H9 (cell line): ENCODE measurements at regions not wholly inside any gene's neighbourhood (a gene's known extent, or its start where the extent isn't known, plus 50 kb on each side); places are given as distances from the start of the nearest gene placed in this dataset.
"Not testable (repeated sequence)": the region's sequence is repeated elsewhere in the genome, so short reads cannot be mapped to it uniquely, and the experiment has no call there.

Experiments
- DNase-seq: peaks from one replicate; pipeline ENCODE4 v3.0.0-alpha.2; 2017
- H2AFZ ChIP-seq: one replicate; pipeline ENCODE4 v1.6.1; 2013; ENCODE audit warnings: mild to moderate bottlenecking, low read length, control low read depth, moderate library complexity
- H2AK5ac ChIP-seq: 2 replicates; pipeline ENCODE4 v1.6.1; 2013; ENCODE audit warnings: low read length, control low read depth, mixed read lengths; ENCODE audit not compliant: insufficient read length
- H2BK120ac ChIP-seq: one replicate; pipeline ENCODE4 v1.6.1; 2013; ENCODE audit warnings: low read depth, mild to moderate bottlenecking, low read length, control low read depth, inconsistent platforms; ENCODE audit not compliant: poor library complexity, severe bottlenecking
- H2BK12ac ChIP-seq: 2 replicates; pipeline ENCODE4 v1.6.1; 2013; ENCODE audit warnings: low read length, control low read depth, mixed read lengths, low read depth; ENCODE audit not compliant: insufficient read length
- H2BK15ac ChIP-seq: 2 replicates; pipeline ENCODE4 v1.6.1; 2013; ENCODE audit warnings: low read depth, low read length, control low read depth
- H2BK20ac ChIP-seq: one replicate; pipeline ENCODE4 v1.6.1; 2013; ENCODE audit warnings: low read depth, mild to moderate bottlenecking, low read length, control low read depth, inconsistent platforms; ENCODE audit not compliant: poor library complexity, severe bottlenecking
- H2BK5ac ChIP-seq: 2 replicates; pipeline ENCODE4 v1.6.1; 2013; ENCODE audit warnings: low read length, control low read depth, mixed read lengths; ENCODE audit not compliant: insufficient read length
- H3K14ac ChIP-seq: 2 replicates; pipeline ENCODE4 v1.6.1; 2013; ENCODE audit warnings: low read length, control low read depth; ENCODE audit not compliant: insufficient read depth
- H3K18ac ChIP-seq: 2 replicates; pipeline ENCODE4 v1.6.1; 2013; ENCODE audit warnings: low read depth, mild to moderate bottlenecking, mixed read lengths, low read length, control low read depth; ENCODE audit not compliant: insufficient read length
- H3K23ac ChIP-seq: 2 replicates; pipeline ENCODE4 v1.6.1; 2013; ENCODE audit warnings: low read length, control low read depth, mixed read lengths, low read depth; ENCODE audit not compliant: insufficient read length
- H3K23me2 ChIP-seq: 2 replicates; pipeline ENCODE4 v1.6.1; 2013; ENCODE audit warnings: low read depth, mild to moderate bottlenecking, mixed read lengths, low read length, control low read depth; ENCODE audit not compliant: insufficient read length, poor library complexity, severe bottlenecking
- H3K27ac ChIP-seq: 2 replicates; pipeline ENCODE4 v1.5.1; 2013; ENCODE audit warnings: low read length, control low read depth, mixed read lengths, low read depth; ENCODE audit not compliant: insufficient read length
- H3K27me3 ChIP-seq: 2 replicates; pipeline ENCODE4 v1.6.1; 2013; ENCODE audit warnings: low read length, control low read depth, inconsistent platforms; ENCODE audit not compliant: insufficient read depth
- H3K4ac ChIP-seq: 2 replicates; pipeline ENCODE4 v1.6.1; 2013; ENCODE audit warnings: low read depth, mild to moderate bottlenecking, control low read depth, inconsistent platforms, low read length, moderate library complexity
- H3K4me1 ChIP-seq: 2 replicates; pipeline ENCODE4 v1.6.1; 2013; ENCODE audit warnings: low read length, control low read depth, inconsistent platforms; ENCODE audit not compliant: insufficient read depth
- H3K4me2 ChIP-seq: 2 replicates; pipeline ENCODE4 v1.6.1; 2013; ENCODE audit warnings: low read length, control low read depth, mixed read lengths; ENCODE audit not compliant: insufficient read length, insufficient read depth
- H3K56ac ChIP-seq: 2 replicates; pipeline ENCODE4 v1.6.1; 2013; ENCODE audit warnings: low read depth, mild to moderate bottlenecking, mixed read lengths, low read length, control low read depth; ENCODE audit not compliant: insufficient read length
- H3K79me1 ChIP-seq: 2 replicates; pipeline ENCODE4 v1.6.1; 2013; ENCODE audit warnings: low read depth, mild to moderate bottlenecking, moderate library complexity, low read length, control low read depth, inconsistent platforms; ENCODE audit not compliant: insufficient read depth, poor library complexity, severe bottlenecking
- H3K79me2 ChIP-seq: 2 replicates; pipeline ENCODE4 v1.6.1; 2013; ENCODE audit warnings: low read length, control low read depth, inconsistent platforms; ENCODE audit not compliant: insufficient read depth
- H3K9ac ChIP-seq: 2 replicates; pipeline ENCODE4 v1.6.1; 2013; ENCODE audit warnings: low read length, control low read depth, mixed read lengths; ENCODE audit not compliant: insufficient read length; ENCODE audit errors: extremely low read depth
- H3K9me3 ChIP-seq: one replicate; pipeline ENCODE4 v1.6.1; 2013; ENCODE audit warnings: low read depth, low read length, inconsistent platforms; ENCODE audit not compliant: control insufficient read depth
- H3T11ph ChIP-seq: one replicate; pipeline ENCODE4 v1.6.1; 2013; ENCODE audit warnings: mild to moderate bottlenecking, low read length, control low read depth, inconsistent platforms
- H4K20me1 ChIP-seq: one replicate; pipeline ENCODE4 v1.6.1; 2013; ENCODE audit not compliant: control insufficient read depth, insufficient read length, insufficient read depth
- H4K5ac ChIP-seq: 2 replicates; pipeline ENCODE4 v1.6.1; 2013; ENCODE audit warnings: low read depth, mild to moderate bottlenecking, mixed read lengths, low read length, control low read depth; ENCODE audit not compliant: insufficient read length
- H4K8ac ChIP-seq: replicated peaks from 2 replicates; pipeline ENCODE4 v1.6.1; 2013; ENCODE audit warnings: low read length, control low read depth, mixed read lengths, low read depth; ENCODE audit not compliant: insufficient read length
- H4K91ac ChIP-seq: 2 replicates; pipeline ENCODE4 v1.6.1; 2013; ENCODE audit warnings: low read depth, mild to moderate bottlenecking, moderate library complexity, mixed read lengths, low read length, control low read depth; ENCODE audit not compliant: insufficient read length
- H3K27ac Mint-ChIP-seq, 3 experiments: 2 replicates in 2 of 3; 3 replicates in 1 of 3; pipeline ENCODE4 v1.8.0; 2020 to 2021; ENCODE audit warnings: mixed read lengths in 3 of 3, mild to moderate bottlenecking in 1 of 3, moderate library complexity in 1 of 3
- H3K27me3 Mint-ChIP-seq: 2 replicates; pipeline ENCODE4 v1.8.0; 2021; ENCODE audit warnings: low read depth, mild to moderate bottlenecking, moderate library complexity, mixed read lengths
- H3K36me3 Mint-ChIP-seq, 3 experiments: 2 replicates in 2 of 3; 3 replicates in 1 of 3; pipeline ENCODE4 v1.8.0; 2020 to 2021; ENCODE audit warnings: low read depth in 3 of 3, mixed read lengths in 3 of 3; ENCODE audit not compliant: insufficient read depth in 1 of 3
- H3K4me1 Mint-ChIP-seq, 2 experiments: 2 replicates each; pipeline ENCODE4 v1.8.0; 2020; ENCODE audit warnings: mixed read lengths in 2 of 2
- H3K4me3 Mint-ChIP-seq, 2 experiments: 2 replicates in 1 of 2; 3 replicates in 1 of 2; pipeline ENCODE4 v1.8.0; 2020 to 2021; ENCODE audit warnings: mild to moderate bottlenecking in 2 of 2, mixed read lengths in 2 of 2, moderate library complexity in 1 of 2
- H3K9me3 Mint-ChIP-seq, 2 experiments: 2 replicates in 1 of 2; 3 replicates in 1 of 2; pipeline ENCODE4 v1.8.0; 2020; ENCODE audit warnings: mild to moderate bottlenecking in 2 of 2, mixed read lengths in 2 of 2, moderate library complexity in 1 of 2
- WGBS: extraction: QIAGEN DNeasy Blood & Tissue Kit; methylation state at CpG from one replicate; pipeline ENCODE4 v1.1.7; 2013; ENCODE audit warnings: missing lambda C conversion rate, low lambda C conversion rate, mixed read lengths; ENCODE audit not compliant: insufficient read length; ENCODE audit errors: extremely low coverage; 5-methylcytosine and 5-hydroxymethylcytosine counted together

DNA sequence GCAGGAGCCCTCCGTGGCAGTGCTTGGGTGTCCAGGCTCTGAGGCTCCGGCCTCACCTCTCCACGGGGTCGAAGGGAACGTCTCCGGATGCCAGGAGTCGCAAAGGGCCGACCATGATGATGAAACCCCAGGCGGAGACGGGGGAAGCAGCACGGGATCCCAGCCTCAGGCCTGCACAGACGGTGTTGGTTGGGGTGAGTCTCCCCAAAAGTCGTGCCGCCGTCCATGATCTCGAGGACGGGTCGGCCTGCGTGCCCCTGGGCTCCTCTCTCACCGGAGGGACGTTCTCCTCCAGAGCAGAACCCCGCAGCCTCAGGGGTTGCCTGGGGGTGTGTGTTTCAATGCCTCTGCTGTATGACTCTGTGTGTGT lies 100.6 kb upstream of the FOXD4L5 start:
- not testable (repeated sequence) for H3K27me3 ChIP-seq, DNase-seq, H4K5ac ChIP-seq, H2BK20ac ChIP-seq, H3K4me2 ChIP-seq, H3K27ac Mint-ChIP-seq, H4K8ac ChIP-seq, H3K79me1 ChIP-seq, H3K9ac ChIP-seq, H4K91ac ChIP-seq, H4K20me1 ChIP-seq, H2BK120ac ChIP-seq, H3K23me2 ChIP-seq, H3K4me3 Mint-ChIP-seq, H2BK12ac ChIP-seq, H3K18ac ChIP-seq, H3T11ph ChIP-seq, H3K27ac ChIP-seq, H3K79me2 ChIP-seq, H2AK5ac ChIP-seq, H3K4me1 Mint-ChIP-seq, H3K4me1 ChIP-seq, H3K23ac ChIP-seq, H2AFZ ChIP-seq, H3K56ac ChIP-seq, H2BK5ac ChIP-seq, H2BK15ac ChIP-seq, H3K4ac ChIP-seq, H3K14ac ChIP-seq
- H3K9me3 ChIP-seq = peaks cover 23% of the 10 kb centered on the region
- Mint-ChIP-seq H3K27me3 (peaks cover 15% of the 10 kb centered on the region), H3K9me3 (peaks cover 64 to 70% of the 10 kb centered on the region in 2 experiments), H3K36me3 (peaks cover 15 to 28% (median 16%) of the 10 kb centered on the region in 3 experiments)
- no CpG with 5 or more reads among the region's 22 CpGs for WGBS

- H3K27me3 Mint-ChIP-seq = peaks cover 15% of the 10 kb centered on the region
- H3K23ac ChIP-seq, H3K27ac ChIP-seq, H2BK20ac ChIP-seq, H2BK5ac ChIP-seq, H2BK120ac ChIP-seq, H3K4me1 ChIP-seq, H3K4me1 Mint-ChIP-seq, H3K4ac ChIP-seq, H3K56ac ChIP-seq, H3K27me3 ChIP-seq, H3K79me1 ChIP-seq, H2AFZ ChIP-seq, H2BK15ac ChIP-seq, H4K5ac ChIP-seq, H3K4me2 ChIP-seq, DNase-seq, H3K79me2 ChIP-seq, H2BK12ac ChIP-seq, H2AK5ac ChIP-seq, H3K14ac ChIP-seq, H4K91ac ChIP-seq, H3K23me2 ChIP-seq, H3T11ph ChIP-seq, H4K20me1 ChIP-seq, H3K4me3 Mint-ChIP-seq, H3K9ac ChIP-seq, H3K18ac ChIP-seq, H3K27ac Mint-ChIP-seq, H4K8ac ChIP-seq: not testable (repeated sequence)
- H3K36me3 Mint-ChIP-seq = peaks cover 15 to 28% (median 16%) of the 10 kb centered on the region in 3 experiments
- WGBS = no CpG with 5 or more reads among the region's 61 CpGs
- H3K9me3 ChIP-seq = peaks cover 18% of the 10 kb centered on the region
- H3K9me3 Mint-ChIP-seq = peaks cover 58 to 63% of the 10 kb centered on the region in 2 experiments
Observed at GRCh38 chr9:65384759-65385654, 100.0 kb upstream of the FOXD4L5 start.
